ENCODE measurements at regions not wholly inside any gene's neighbourhood (a gene's known extent, or its start where the extent isn't known, plus 50 kb on each side); places are given as distances from the start of the nearest gene placed in this dataset.

GRCh38 chr18:4831791-4832375 lies 365.2 kb downstream of the AKAIN1 start:
- TF ChIP-seq FOS (IDR thresholded peaks at IDR 0.05; ENCODE audit: extremely low read depth, insufficient read length), result no peak
- TF ChIP-seq ZNF609 (CRISPR knock-in tag; IDR thresholded peaks at IDR 0.05; ENCODE audit: borderline replicate concordance), result no peak
- no peak for TF ChIP-seq PTTG1 (tag; IDR thresholded peaks at IDR 0.05; ENCODE audit: low read depth)
- no peak for TF ChIP-seq PYGO2 (tag; IDR thresholded peaks at IDR 0.05)
- no peak for TF ChIP-seq ZNF407 (IDR thresholded peaks at IDR 0.05; ENCODE audit: low read depth)
- no peak for TF ChIP-seq FOXP4 (CRISPR knock-in tag; IDR thresholded peaks at IDR 0.05; ENCODE audit: borderline replicate concordance)
- TF ChIP-seq KLF13 (tag; IDR thresholded peaks at IDR 0.05; ENCODE audit: borderline replicate concordance, low read depth), result no peak
- TF ChIP-seq CTCF (IDR thresholded peaks at IDR 0.05 in 2 of 3, conservative IDR thresholded peaks at IDR 0.05 in 1 of 3; ENCODE audit: insufficient read depth in 2 of 3, low read depth in 1 of 3, low read length in 3 of 3), result no peak
